GM19238 (cell line): ENCODE measurements at regions not wholly inside any gene's neighbourhood (a gene's known extent, or its start where the extent isn't known, plus 50 kb on each side); places are given as distances from the start of the nearest gene placed in this dataset.

ENCODE experiments used
- DNase-seq: peaks from one replicate; pipeline ENCODE4 v3.0.0; 2011; ENCODE audit warnings: low spot score; ENCODE audit not compliant: insufficient read length

GRCh38 chr11:87431392-87431791, 393.7 kb downstream of the TMEM135 start:
- no peak for DNase-seq

- no peak for DNase-seq
Measured at GRCh38 chr11:87430821-87431220, 393.1 kb downstream of the TMEM135 start.

- DNase-seq, result no peak
Measured at GRCh38 chr11:87429996-87430395, 392.3 kb downstream of the TMEM135 start.

- no peak for DNase-seq
Measured at GRCh38 chr11:87428266-87428665, 390.5 kb downstream of the TMEM135 start.

- no peak for DNase-seq
Measured at GRCh38 chr11:87425943-87426342, 388.2 kb downstream of the TMEM135 start.

GRCh38 chr11:87425391-87425790, 387.7 kb downstream of the TMEM135 start:
- no peak for DNase-seq

GRCh38 chr11:87423161-87423560, 385.4 kb downstream of the TMEM135 start:
- DNase-seq, result no peak

- no peak for DNase-seq
Measured at GRCh38 chr11:87422566-87422965, 384.8 kb downstream of the TMEM135 start.

GRCh38 chr11:87421422-87421821, 383.7 kb downstream of the TMEM135 start:
- peak; percentile 14 for DNase-seq

- no peak for DNase-seq
Measured at GRCh38 chr11:87417951-87418350, 380.2 kb downstream of the TMEM135 start.

- no peak for DNase-seq
Measured at GRCh38 chr11:87405843-87406242, 368.1 kb downstream of the TMEM135 start.

- no peak for DNase-seq
Measured at GRCh38 chr11:87405356-87405755, 367.6 kb downstream of the TMEM135 start.

GRCh38 chr11:87401653-87402052, 363.9 kb downstream of the TMEM135 start:
- no peak for DNase-seq

- no peak for DNase-seq
Measured at GRCh38 chr11:87399341-87399740, 361.6 kb downstream of the TMEM135 start.

- no peak for DNase-seq
Measured at GRCh38 chr11:87398931-87399330, 361.2 kb downstream of the TMEM135 start.

GRCh38 chr11:87397011-87397865, 359.5 kb downstream of the TMEM135 start:
- no peak for DNase-seq

GRCh38 chr11:87394924-87395323, 357.2 kb downstream of the TMEM135 start:
- DNase-seq, result no peak

GRCh38 chr11:87392665-87393064, 354.9 kb downstream of the TMEM135 start:
- DNase-seq, result no peak

GRCh38 chr11:87391496-87391895, 353.8 kb downstream of the TMEM135 start:
- DNase-seq, result no peak

GRCh38 chr11:87384078-87384729, 346.5 kb downstream of the TMEM135 start:
- no peak for DNase-seq

GRCh38 chr11:87374038-87374807, 336.5 kb downstream of the TMEM135 start:
- DNase-seq, result no peak
